Astrocyte (in vitro differentiated cells and primary cell): ENCODE measurements at regions not wholly inside any gene's neighbourhood (a gene's known extent, or its start where the extent isn't known, plus 50 kb on each side); places are given as distances from the start of the nearest gene placed in this dataset.

Source experiments
- EZH2 ChIP-seq: IDR thresholded peaks from 2 replicates; pipeline ENCODE4 v1.6.1; 2012; ENCODE audit warnings: mild to moderate bottlenecking, low read length, inconsistent platforms; ENCODE audit not compliant: insufficient read depth
- TF ChIP-seq, protein P1 (sequence below): IDR thresholded peaks from 2 replicates; pipeline ENCODE4 v1.5.1; 2011; ENCODE audit warnings: low read depth, mild to moderate bottlenecking, inconsistent platforms, low read length, moderate library complexity; ENCODE audit not compliant: insufficient read depth

DNA sequence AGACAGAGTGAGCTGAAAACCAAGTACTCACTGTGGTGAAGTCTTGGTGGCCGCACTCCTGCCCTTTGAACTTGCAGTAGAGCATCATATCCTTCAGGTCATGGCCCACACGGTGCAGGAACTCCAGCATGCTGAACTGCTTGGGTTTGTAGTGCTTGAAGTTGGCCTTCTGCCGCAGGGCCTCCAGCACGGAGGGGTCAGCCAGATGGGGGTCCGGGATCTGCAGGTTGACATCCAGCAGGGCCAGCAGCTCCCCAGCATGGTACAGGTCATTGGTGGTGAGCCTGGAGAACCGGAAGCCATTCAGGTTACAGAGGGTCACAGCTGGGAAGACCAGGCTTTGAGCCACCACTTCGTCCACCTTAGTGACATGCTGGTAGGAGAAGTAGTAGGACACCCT, 99.1 kb upstream of the CCL2 start:
- TF ChIP-seq, protein P1, sequence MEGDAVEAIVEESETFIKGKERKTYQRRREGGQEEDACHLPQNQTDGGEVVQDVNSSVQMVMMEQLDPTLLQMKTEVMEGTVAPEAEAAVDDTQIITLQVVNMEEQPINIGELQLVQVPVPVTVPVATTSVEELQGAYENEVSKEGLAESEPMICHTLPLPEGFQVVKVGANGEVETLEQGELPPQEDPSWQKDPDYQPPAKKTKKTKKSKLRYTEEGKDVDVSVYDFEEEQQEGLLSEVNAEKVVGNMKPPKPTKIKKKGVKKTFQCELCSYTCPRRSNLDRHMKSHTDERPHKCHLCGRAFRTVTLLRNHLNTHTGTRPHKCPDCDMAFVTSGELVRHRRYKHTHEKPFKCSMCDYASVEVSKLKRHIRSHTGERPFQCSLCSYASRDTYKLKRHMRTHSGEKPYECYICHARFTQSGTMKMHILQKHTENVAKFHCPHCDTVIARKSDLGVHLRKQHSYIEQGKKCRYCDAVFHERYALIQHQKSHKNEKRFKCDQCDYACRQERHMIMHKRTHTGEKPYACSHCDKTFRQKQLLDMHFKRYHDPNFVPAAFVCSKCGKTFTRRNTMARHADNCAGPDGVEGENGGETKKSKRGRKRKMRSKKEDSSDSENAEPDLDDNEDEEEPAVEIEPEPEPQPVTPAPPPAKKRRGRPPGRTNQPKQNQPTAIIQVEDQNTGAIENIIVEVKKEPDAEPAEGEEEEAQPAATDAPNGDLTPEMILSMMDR, result no peak
- no peak for TF ChIP-seq EZH2
